GM20000 (cell line): ENCODE measurements at regions not wholly inside any gene's neighbourhood (a gene's known extent, or its start where the extent isn't known, plus 50 kb on each side); places are given as distances from the start of the nearest gene placed in this dataset.
"Not testable (repeated sequence)": the region's sequence is repeated elsewhere in the genome, so short reads cannot be mapped to it uniquely, and the experiment has no call there.

Source experiments
- DNase-seq: peaks from one replicate; pipeline ENCODE4 v3.0.0; 2012; ENCODE audit warnings: low spot score
- TF ChIP-seq, protein P1 (sequence below): IDR thresholded peaks from 2 replicates; pipeline ENCODE4 v1.5.1; 2012; ENCODE audit warnings: mild to moderate bottlenecking, control low read depth; ENCODE audit errors: extremely low read depth, missing control alignments

DNA sequence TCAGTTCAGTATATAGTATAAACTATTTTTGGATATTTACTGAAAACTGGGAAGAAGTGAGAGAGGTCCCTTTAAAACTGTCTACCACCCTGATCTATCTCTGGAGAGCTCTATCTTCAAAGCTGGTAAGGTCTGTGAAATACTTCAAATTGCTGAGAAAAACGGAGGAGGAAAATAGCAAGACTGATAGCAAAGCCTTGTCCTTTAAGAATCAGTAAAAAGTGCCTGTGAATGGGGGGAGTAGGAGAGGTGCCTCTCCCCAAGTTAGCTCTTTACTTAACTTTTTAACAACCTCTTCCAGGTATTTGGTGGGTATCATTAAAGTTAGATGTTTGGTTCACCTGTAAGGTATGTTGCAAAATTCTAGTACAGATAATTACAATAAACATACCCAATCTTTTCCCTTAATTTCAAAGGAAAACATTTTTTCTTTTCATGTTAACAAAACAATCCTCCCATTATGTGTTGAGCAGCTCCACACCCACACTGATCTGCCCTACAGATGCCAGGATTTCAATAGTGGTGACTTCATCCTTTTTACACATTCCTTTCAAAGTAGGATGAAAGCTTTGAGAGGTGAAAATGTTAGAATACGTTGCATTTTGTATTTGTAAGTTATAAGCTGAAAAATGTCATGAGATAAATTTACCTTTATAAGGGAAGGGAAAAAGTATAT is 149.2 kb downstream of the CRPPA start:
- TF ChIP-seq, protein P1, sequence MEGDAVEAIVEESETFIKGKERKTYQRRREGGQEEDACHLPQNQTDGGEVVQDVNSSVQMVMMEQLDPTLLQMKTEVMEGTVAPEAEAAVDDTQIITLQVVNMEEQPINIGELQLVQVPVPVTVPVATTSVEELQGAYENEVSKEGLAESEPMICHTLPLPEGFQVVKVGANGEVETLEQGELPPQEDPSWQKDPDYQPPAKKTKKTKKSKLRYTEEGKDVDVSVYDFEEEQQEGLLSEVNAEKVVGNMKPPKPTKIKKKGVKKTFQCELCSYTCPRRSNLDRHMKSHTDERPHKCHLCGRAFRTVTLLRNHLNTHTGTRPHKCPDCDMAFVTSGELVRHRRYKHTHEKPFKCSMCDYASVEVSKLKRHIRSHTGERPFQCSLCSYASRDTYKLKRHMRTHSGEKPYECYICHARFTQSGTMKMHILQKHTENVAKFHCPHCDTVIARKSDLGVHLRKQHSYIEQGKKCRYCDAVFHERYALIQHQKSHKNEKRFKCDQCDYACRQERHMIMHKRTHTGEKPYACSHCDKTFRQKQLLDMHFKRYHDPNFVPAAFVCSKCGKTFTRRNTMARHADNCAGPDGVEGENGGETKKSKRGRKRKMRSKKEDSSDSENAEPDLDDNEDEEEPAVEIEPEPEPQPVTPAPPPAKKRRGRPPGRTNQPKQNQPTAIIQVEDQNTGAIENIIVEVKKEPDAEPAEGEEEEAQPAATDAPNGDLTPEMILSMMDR, result no peak
- DNase-seq, result no peak

DNA sequence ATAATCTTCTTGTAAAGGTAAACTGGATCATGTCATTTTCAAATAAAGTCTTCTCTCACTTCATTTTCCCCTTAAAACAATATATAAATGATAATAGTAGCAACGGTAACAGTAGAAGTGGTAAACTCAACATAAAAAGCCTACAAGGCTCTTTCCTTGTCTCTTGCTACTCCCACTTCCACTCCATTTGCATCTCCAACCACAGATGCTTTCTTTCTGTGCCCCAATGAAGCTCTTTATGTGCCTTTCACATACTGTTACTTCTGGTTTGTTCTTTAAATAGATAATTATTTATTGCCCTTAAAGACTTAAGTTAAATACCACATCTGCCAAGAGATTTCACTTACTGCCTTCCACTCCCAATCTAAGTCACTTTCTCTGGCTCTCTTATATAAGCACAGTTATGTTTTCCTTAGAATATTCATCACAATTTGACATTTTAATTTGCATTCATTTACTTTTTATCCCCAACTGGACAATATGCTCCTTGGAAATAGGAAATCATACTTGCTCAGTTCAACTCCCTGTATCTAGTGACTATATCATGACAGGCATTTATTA is 149.9 kb downstream of the CRPPA start:
- TF ChIP-seq, protein P1, result no peak
- no peak for DNase-seq

DNA sequence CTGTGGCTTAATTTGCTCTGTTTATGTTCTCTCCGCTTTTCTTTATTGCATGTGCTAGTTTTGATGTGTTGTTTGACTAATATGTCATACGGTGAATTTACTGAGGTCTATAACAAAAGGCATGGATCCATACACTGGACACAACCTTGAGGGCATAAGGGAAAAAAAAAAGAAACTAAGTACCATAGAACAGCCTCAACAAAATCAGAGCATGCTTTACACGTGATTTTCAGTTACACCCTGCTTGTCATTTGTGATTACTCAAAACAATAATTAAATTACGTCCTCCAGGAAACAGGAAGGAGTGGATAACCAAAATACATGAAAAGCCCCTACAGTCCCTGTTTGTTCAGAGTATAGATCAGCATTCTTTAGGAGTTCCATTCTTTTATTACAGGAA is 150.5 kb downstream of the CRPPA start:
- no peak for DNase-seq
- TF ChIP-seq, protein P1, result no peak

DNA sequence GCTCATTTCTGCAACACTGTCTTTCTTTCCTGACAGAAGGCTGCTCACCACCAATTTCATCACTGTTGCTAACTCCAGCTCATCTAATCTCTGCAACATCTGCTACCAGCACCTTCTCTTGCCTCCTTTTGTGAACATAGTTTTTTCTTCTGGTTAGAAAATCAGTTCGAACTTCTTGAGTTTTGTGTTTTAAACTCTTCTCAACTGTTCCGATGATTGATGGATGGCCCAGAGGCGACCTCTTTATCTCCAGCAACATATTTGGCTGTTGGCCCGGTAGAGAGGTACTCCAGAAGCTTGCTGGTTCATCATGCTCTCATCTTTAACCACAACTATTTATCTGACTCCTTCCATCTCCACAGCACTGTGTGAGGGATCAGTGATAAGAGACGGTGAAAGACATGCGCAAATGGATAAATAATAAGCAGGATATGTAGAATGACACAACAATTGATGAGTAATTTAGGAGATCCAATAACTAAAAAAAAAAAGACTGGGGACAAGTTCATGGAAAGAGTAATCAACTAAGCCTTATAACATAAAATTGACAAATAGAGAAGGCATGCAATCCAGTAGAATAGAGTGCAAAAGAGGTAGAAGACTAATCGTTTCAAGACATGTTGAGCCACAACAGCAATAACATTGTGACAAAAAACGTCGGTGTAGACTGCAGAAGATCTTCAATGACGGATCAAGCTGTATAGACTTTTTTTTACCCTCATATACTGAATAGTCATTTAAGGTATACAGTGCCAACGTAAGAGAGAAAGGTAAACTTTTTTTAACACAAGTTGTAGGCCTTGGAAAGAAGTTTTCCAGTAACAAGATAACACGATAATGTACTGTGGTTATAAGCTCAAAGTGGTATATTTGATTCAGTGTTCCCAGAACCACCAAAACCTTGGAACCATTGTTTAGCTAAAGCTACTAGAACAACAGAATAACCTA is 152.2 kb downstream of the CRPPA start:
- TF ChIP-seq, protein P1, result no peak
- DNase-seq, result no peak

DNA sequence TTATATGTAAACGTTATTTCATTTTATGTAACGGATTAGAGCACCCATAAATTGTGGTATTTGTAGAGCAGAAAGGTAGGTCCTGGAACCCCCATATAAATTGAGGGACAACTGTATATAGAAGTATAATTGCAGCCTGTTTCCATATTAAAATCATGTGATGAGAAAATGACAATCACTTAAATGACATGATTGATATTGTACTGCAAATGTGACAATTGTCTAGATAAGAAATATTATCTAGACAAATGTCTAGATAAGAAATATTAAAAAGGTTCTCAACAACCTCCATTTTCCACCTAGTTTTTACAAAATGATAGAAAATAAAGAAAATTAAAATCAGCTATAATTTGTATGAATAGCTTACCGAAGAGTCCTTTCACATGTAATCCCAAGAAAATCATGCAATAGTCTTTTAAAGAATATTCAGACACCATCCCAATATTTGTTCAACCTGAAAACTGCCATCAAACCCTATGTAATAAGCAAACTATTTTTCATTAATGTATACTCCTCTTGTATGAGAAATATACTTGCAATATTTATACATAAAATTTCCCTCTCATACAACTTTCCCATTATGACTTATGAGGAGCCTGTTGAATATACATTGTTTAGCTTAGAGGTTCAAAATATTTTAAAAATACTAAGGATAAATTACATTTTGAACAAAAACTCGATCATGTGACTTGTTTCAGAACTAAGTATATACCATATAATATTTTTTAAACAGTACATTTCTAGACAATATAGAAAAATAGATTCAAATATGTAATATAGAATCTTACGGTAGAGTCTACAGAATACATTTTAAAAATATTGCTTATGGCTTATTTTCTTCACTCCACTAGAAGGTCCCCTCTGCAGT is 153.2 kb downstream of the CRPPA start:
- no peak for DNase-seq
- TF ChIP-seq, protein P1, result no peak

DNA sequence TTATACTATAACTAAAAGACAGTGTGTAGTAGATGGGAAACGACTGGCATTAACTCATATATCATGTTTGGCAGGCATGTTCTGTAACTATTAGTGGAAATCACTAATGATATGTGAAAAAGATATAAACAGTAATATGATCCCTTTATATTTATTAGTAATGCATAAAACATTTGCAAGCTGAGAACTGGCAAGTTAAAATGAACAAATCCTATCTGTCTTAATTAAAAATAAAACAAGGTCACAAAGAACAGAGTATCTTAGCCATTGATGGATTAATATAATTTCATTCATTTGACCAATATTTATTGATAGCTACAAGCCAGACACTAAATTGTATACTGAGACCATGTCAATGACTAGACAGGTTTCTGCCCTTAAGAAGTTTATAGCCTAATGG is 154.5 kb downstream of the CRPPA start:
- DNase-seq, result no peak
- TF ChIP-seq, protein P1, result no peak

DNA sequence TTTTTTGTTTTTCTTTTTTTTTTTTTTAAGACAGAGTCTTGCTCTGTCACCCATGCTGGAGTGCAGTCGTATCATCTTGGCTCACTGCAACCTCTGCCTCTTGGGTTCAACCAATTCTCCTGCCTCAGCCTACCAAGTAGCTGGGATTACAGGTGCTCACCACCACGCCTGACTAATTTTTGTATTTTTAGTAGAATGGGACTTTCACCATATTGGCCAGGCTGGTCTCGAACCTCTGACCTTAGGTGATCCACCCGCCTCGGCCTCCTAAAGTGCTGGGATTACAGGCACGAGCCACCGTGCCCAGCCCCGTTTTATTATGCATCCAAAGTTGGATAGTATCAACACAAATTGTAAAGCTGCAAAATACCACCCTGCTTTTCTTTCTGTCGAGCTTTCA is 154.9 kb downstream of the CRPPA start:
- not testable (repeated sequence) for DNase-seq
